Lung (tissue), 11 donors: ENCODE measurements at regions not wholly inside any gene's neighbourhood (a gene's known extent, or its start where the extent isn't known, plus 50 kb on each side); places are given as distances from the start of the nearest gene placed in this dataset.

Experiments
- ATAC-seq: fragments of 200-7000 bp; cut with Tn5 transposase; one replicate; pipeline ENCODE4 v1.9.1; 2020; ENCODE audit warnings: moderate number of reproducible peaks; ENCODE audit not compliant: insufficient read depth, low FRiP score
- DNase-seq, 3 donors: peaks; one replicate each; pipeline ENCODE4 v3.0.0-alpha.2; 2013 to 2017
- H3K27ac ChIP-seq, 2 donors: one replicate each; pipeline ENCODE4 v1.5.1; 2013; ENCODE audit warnings: mild to moderate bottlenecking in 2 of 2, moderate library complexity in 2 of 2, control low read depth in 1 of 2, inconsistent platforms in 1 of 2, low read depth in 1 of 2, low read length in 1 of 2
- H3K27me3 ChIP-seq, 3 donors: one replicate each; pipeline ENCODE4 v1.5.1; 2013; ENCODE audit warnings: low read length in 2 of 3; ENCODE audit not compliant: control insufficient read depth in 3 of 3, insufficient read depth in 3 of 3
- H3K36me3 ChIP-seq, 4 donors: one replicate each; pipeline ENCODE4 v1.5.1; 2013; ENCODE audit warnings: low read length in 4 of 4, mild to moderate bottlenecking in 1 of 4, moderate library complexity in 1 of 4; ENCODE audit not compliant: control insufficient read depth in 4 of 4, insufficient read depth in 4 of 4
- H3K4me1 ChIP-seq, 5 donors: one replicate each; pipeline ENCODE4 v1.5.1; 2013; ENCODE audit warnings: low read length in 5 of 5, mild to moderate bottlenecking in 2 of 5, moderate library complexity in 1 of 5; ENCODE audit not compliant: control insufficient read depth in 5 of 5, insufficient read depth in 5 of 5
- H3K4me3 ChIP-seq: one replicate; pipeline ENCODE4 v1.5.1; 2013; ENCODE audit warnings: mild to moderate bottlenecking, control low read depth, moderate library complexity
- H3K9ac ChIP-seq, 2 donors: one replicate each; pipeline ENCODE4 v1.5.1; 2013; ENCODE audit warnings: low read length in 2 of 2, control low read depth in 1 of 2; ENCODE audit not compliant: insufficient read depth in 1 of 2
- H3K9me3 ChIP-seq, 4 donors: one replicate each; pipeline ENCODE4 v1.5.1; 2013; ENCODE audit warnings: low read length in 3 of 4, mild to moderate bottlenecking in 1 of 4, moderate library complexity in 1 of 4; ENCODE audit not compliant: control insufficient read depth in 4 of 4, insufficient read depth in 3 of 4
- WGBS, 2 donors: extraction: QIAGEN DNeasy Blood & Tissue Kit; methylation state at CpG; one replicate each; pipeline ENCODE4 v1.1.7; 2013; 5-methylcytosine and 5-hydroxymethylcytosine counted together
- TF ChIP-seq, protein P1 (sequence below): IDR thresholded peaks from 2 replicates; pipeline ENCODE4 v1.5.1; 2012; ENCODE audit warnings: mild to moderate bottlenecking; ENCODE audit errors: control extremely low read depth, extremely low read depth
- donor health status: control.
- donor health status: control.
- donor health status: Bipolar disorder and iron deficiency.
- donor health status: healthy.
- donor health status: DM: yes; HTN: yes; CAD: no.

DNA sequence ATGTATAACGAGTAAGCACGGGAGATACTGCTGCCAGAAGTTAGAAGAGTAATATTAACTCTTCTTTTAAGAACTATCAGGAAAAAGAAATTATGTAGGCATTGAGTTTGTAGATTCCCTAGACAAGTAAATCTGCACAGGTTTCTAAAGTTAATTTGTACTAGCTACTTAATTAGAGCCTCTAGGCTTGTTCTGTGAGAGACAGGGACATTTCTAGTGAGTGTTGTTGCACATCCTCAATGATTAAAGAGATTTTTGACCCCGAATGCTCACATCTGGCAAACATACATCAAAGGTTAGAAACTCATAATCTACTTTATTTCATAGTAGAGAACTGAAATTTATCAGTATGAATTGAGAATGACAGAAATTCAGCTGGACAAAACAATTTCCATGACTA, 669.0 kb upstream of the CDH7 start:
- WGBS, 2 donors = 66 to 78% methylated on average over 3 of the region's 3 CpGs
- Histone ChIP-seq H3K4me3 (no peak overlapping the region), H3K27ac (no peak overlapping the region), H3K9ac (no peak overlapping the region), H3K4me1 (no peaks in the 10 kb centered on the region), H3K36me3 (no peaks in the 10 kb centered on the region), H3K27me3 (no peaks in the 10 kb centered on the region), H3K9me3 (no peaks in the 10 kb centered on the region)
- DNase-seq (no peak), ATAC-seq (no peak)
- TF ChIP-seq, protein P1, sequence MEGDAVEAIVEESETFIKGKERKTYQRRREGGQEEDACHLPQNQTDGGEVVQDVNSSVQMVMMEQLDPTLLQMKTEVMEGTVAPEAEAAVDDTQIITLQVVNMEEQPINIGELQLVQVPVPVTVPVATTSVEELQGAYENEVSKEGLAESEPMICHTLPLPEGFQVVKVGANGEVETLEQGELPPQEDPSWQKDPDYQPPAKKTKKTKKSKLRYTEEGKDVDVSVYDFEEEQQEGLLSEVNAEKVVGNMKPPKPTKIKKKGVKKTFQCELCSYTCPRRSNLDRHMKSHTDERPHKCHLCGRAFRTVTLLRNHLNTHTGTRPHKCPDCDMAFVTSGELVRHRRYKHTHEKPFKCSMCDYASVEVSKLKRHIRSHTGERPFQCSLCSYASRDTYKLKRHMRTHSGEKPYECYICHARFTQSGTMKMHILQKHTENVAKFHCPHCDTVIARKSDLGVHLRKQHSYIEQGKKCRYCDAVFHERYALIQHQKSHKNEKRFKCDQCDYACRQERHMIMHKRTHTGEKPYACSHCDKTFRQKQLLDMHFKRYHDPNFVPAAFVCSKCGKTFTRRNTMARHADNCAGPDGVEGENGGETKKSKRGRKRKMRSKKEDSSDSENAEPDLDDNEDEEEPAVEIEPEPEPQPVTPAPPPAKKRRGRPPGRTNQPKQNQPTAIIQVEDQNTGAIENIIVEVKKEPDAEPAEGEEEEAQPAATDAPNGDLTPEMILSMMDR = no peak

DNA sequence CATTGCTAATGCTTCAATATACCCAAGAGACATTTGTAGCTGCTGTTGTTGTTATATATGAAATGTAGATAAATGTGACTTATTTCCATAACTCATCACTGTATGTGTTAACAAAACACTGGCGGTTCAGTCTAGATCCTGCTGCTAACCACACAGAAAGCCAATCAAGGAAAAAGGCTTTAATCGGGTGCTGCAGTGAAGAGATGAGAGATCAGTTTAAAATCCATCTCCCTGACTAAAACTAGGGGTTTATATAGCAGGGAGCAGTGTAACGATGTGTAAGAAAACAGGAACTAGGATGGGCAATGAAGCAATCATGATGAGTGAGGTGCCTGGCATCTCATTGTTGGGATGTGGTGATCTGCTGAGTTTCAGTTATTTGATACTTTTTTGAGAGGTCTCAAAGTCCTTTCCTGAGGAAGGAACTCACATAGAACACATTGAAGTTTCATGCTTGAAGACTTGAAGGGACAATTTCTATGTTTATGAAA, 677.7 kb upstream of the CDH7 start:
- H3K9ac ChIP-seq = no peak overlapping the region
- no peak overlapping the region for H3K27ac ChIP-seq
- no peak for ATAC-seq
- no peak for DNase-seq
- 78 to 84% methylated on average over 3 of the region's 3 CpGs for WGBS, 2 donors
- no peaks in the 10 kb centered on the region for H3K27me3 ChIP-seq
- H3K36me3 ChIP-seq = no peaks in the 10 kb centered on the region
- H3K4me3 ChIP-seq = no peak overlapping the region
- H3K4me1 ChIP-seq = no peaks in the 10 kb centered on the region
- TF ChIP-seq, protein P1 = no peak
- no peaks in the 10 kb centered on the region for H3K9me3 ChIP-seq

DNA sequence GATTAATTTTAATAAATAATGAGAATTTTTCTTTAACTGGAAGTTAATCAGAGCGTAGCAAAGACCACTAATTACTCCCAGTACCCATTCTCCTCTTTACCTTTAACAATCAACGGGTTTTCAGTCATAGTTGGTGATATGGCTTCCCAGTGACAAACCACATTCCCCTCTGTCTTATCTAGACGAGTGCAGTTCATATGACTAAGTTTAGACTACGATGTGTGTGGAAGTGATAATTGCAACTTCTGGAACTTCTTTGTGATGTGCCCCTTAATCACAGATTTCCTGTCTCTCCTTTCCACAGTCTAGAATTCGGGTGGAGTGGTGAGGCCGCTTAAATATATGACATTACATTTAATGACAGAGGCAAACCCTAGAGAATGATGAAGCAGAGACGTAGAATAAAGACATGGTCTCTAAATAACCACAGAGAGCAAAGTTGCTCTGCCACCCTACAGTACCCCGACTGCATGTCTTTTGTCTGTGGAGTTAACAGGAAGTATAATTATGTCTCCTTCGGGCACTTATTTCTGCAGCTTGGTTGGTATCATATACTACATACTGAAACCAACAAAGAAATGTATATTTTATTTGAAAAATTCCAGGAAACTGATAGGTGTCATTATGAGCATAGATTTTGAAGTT, 693.3 kb upstream of the CDH7 start:
- ATAC-seq (no peak), DNase-seq (no peak)
- H3K36me3 ChIP-seq = no peaks in the 10 kb centered on the region
- TF ChIP-seq, protein P1 = no peak
- no peak overlapping the region for H3K9ac ChIP-seq
- no peaks in the 10 kb centered on the region for H3K9me3 ChIP-seq
- peak overlapping the region in 1 of 2 donors; percentile 60 for H3K27ac ChIP-seq
- H3K4me1 ChIP-seq = peaks cover 0 to 2% (median 0%) of the 10 kb centered on the region in 5 donors
- no peak overlapping the region for H3K4me3 ChIP-seq
- no peaks in the 10 kb centered on the region for H3K27me3 ChIP-seq
- 60 to 64% methylated on average over 9 of the region's 9 CpGs for WGBS, 2 donors

DNA sequence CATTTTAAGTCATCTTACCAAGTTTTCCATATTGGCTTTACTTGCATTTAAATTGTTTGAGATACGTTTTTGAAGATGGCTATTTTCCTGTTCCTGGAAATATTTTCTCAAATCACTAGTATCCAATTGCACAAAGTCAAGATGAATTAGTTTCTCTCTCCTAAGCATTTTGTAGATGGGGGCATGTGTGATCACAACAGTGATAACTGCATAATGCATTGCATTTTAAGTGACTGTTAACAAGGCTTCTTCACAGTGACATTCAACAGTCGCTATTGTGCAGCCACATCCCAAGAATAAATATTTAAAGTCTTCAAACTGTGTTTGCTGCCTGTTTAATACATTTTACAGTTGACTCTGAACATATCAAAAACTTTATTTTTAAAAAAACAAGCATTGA, 694.2 kb upstream of the CDH7 start:
- ATAC-seq (no peak), DNase-seq (no peak)
- no peak overlapping the region for H3K9ac ChIP-seq
- no peak overlapping the region for H3K27ac ChIP-seq
- TF ChIP-seq, protein P1 = no peak
- H3K4me3 ChIP-seq = no peak overlapping the region
- H3K9me3 ChIP-seq = no peaks in the 10 kb centered on the region
- no peaks in the 10 kb centered on the region for H3K36me3 ChIP-seq
- H3K27me3 ChIP-seq = no peaks in the 10 kb centered on the region
- 58 to 77% methylated on average over 2 of the region's 2 CpGs for WGBS, 2 donors
- H3K4me1 ChIP-seq = peaks cover 0 to 2% (median 0%) of the 10 kb centered on the region in 5 donors
